ENCODE measurements at regions not wholly inside any gene's neighbourhood (a gene's known extent, or its start where the extent isn't known, plus 50 kb on each side); places are given as distances from the start of the nearest gene placed in this dataset.

DNA sequence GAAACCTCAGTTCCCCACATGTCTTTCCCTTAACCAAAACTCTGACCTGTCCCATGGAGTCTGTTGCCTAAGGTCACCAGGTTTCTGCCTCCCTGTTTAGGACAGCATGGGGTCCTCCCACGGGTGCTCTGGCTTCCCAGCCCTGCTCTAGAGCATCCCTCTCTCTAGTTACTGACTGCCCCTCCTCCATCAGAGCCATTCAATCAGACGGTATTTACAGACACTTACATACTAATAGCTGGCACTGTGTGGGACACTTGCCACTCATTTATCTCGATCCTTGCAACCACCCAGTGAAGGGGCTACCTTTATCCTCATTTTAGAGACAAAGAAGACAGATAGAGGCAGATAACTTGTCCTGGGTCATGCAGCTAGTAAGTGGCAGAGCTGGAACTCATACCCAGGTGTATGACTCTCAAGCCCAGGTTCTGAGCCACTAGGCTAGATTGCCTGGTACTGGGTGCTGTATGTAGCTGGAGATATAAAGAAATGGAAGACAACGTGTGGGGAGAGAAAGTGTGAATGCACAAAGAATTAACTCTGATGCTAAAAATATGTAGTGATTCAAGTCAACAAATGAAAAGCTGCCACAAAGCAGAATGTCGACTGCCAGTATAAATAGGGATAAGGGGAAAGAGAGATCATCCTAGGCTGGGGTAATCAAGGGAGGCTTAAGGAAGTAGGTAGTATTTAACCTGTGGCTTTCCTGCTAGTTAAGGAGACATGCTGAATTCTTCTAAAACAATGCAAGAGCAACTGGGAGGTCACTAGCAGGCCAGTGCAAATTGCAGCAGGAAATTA lies 52.5 kb upstream of the PDE8B start:
- no peaks in the 10 kb centered on the region for H3K9me3 ChIP-seq (ENCODE audit: control insufficient read depth in 4 of 4, insufficient read depth in 3 of 4, low read length in 3 of 4)
- TF ChIP-seq, protein P1, sequence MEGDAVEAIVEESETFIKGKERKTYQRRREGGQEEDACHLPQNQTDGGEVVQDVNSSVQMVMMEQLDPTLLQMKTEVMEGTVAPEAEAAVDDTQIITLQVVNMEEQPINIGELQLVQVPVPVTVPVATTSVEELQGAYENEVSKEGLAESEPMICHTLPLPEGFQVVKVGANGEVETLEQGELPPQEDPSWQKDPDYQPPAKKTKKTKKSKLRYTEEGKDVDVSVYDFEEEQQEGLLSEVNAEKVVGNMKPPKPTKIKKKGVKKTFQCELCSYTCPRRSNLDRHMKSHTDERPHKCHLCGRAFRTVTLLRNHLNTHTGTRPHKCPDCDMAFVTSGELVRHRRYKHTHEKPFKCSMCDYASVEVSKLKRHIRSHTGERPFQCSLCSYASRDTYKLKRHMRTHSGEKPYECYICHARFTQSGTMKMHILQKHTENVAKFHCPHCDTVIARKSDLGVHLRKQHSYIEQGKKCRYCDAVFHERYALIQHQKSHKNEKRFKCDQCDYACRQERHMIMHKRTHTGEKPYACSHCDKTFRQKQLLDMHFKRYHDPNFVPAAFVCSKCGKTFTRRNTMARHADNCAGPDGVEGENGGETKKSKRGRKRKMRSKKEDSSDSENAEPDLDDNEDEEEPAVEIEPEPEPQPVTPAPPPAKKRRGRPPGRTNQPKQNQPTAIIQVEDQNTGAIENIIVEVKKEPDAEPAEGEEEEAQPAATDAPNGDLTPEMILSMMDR (IDR thresholded peaks at IDR 0.05; ENCODE audit: control extremely low read depth, extremely low read depth) = no peak
- no peak overlapping the region for H3K27ac ChIP-seq (ENCODE audit: low read depth in 1 of 2, low read length in 1 of 2)
- no peaks in the 10 kb centered on the region for H3K4me1 ChIP-seq (ENCODE audit: control insufficient read depth in 5 of 5, insufficient read depth in 5 of 5, low read length in 5 of 5)
- H3K36me3 ChIP-seq (ENCODE audit: control insufficient read depth in 4 of 4, insufficient read depth in 4 of 4, low read length in 4 of 4) = no peaks in the 10 kb centered on the region
- H3K9ac ChIP-seq (ENCODE audit: insufficient read depth in 1 of 2, low read length in 2 of 2) = no peak overlapping the region
- whole genome bisulfite sequencing, 2 donors = 60 to 71% methylated on average over 5 of the region's 5 CpGs
- no peaks in the 10 kb centered on the region for H3K27me3 ChIP-seq (ENCODE audit: control insufficient read depth in 3 of 3, insufficient read depth in 3 of 3, low read length in 2 of 3)
- DNase-seq = no peak
- no peak for ATAC-seq (ENCODE audit: insufficient read depth, low FRiP score)
- H3K4me3 ChIP-seq = no peak overlapping the region

DNA sequence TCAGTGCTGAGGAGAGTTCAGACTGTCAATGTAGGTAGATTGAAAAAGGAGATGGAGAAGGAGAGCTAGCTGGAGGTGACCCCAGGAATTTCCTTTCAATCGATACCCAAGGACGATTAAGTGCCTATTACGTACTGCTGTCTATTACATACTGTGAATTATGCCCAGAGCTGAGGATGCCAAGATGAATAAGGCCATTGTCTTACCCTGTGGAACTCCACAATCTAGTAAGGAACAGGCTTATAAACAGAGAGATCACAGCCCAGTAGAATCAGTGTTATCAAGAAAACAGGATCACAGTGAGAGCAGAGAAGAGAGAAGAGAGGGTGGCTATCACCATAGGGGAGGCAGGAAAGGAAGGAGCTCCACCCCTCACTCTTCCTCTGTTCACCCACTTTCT lies 54.1 kb upstream of the PDE8B start:
- no peaks in the 10 kb centered on the region for H3K36me3 ChIP-seq (ENCODE audit: control insufficient read depth in 4 of 4, insufficient read depth in 4 of 4, low read length in 4 of 4)
- no peaks in the 10 kb centered on the region for H3K9me3 ChIP-seq (ENCODE audit: control insufficient read depth in 4 of 4, insufficient read depth in 3 of 4, low read length in 3 of 4)
- H3K27me3 ChIP-seq (ENCODE audit: control insufficient read depth in 3 of 3, insufficient read depth in 3 of 3, low read length in 2 of 3) = no peaks in the 10 kb centered on the region
- no peak overlapping the region for H3K9ac ChIP-seq (ENCODE audit: insufficient read depth in 1 of 2, low read length in 2 of 2)
- WGBS, 2 donors = 73 to 88% methylated on average over 3 of the region's 3 CpGs
- no peak overlapping the region for H3K27ac ChIP-seq (ENCODE audit: low read depth in 1 of 2, low read length in 1 of 2)
- no peaks in the 10 kb centered on the region for H3K4me1 ChIP-seq (ENCODE audit: control insufficient read depth in 5 of 5, insufficient read depth in 5 of 5, low read length in 5 of 5)
- no peak for DNase-seq
- H3K4me3 ChIP-seq = no peak overlapping the region
- no peak for ATAC-seq (ENCODE audit: insufficient read depth, low FRiP score)
- TF ChIP-seq, protein P1 (IDR thresholded peaks at IDR 0.05; ENCODE audit: control extremely low read depth, extremely low read depth) = no peak

DNA sequence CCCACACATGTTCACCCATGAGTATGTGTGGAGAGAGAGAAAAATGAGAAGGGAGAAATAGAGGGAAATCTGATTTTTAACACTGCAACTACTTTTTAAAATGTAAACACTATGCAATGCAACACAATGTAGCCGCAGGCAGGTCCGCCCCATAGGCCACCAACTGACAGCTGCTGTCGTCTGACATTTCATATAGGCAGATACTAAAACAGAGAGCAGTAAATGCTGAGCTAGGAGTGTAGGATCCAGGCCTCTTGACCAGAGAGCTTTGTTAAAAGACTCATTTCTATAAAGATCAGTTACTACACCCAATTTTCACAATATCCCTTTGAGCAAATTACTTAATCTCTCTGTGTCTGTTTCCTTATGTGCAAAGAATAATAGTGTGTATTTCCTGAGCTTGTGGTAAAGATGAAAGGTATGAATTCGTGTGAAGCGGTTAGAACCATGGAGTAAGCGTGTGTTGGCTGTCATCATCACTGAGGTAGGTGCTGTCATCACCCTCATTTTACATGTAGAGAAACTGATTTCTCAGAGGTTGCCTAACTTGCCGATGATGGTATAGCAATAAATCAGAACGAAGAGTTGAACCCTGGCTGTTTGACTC lies 55.2 kb upstream of the PDE8B start:
- H3K9ac ChIP-seq (ENCODE audit: insufficient read depth in 1 of 2, low read length in 2 of 2) = no peak overlapping the region
- no peak for DNase-seq
- H3K4me1 ChIP-seq (ENCODE audit: control insufficient read depth in 5 of 5, insufficient read depth in 5 of 5, low read length in 5 of 5) = no peaks in the 10 kb centered on the region
- no peak overlapping the region for H3K27ac ChIP-seq (ENCODE audit: low read depth in 1 of 2, low read length in 1 of 2)
- 46 to 82% methylated on average over 8 of the region's 8 CpGs for WGBS, 2 donors
- no peaks in the 10 kb centered on the region for H3K9me3 ChIP-seq (ENCODE audit: control insufficient read depth in 4 of 4, insufficient read depth in 3 of 4, low read length in 3 of 4)
- no peak for ATAC-seq (ENCODE audit: insufficient read depth, low FRiP score)
- no peaks in the 10 kb centered on the region for H3K36me3 ChIP-seq (ENCODE audit: control insufficient read depth in 4 of 4, insufficient read depth in 4 of 4, low read length in 4 of 4)
- H3K4me3 ChIP-seq = no peak overlapping the region
- no peaks in the 10 kb centered on the region for H3K27me3 ChIP-seq (ENCODE audit: control insufficient read depth in 3 of 3, insufficient read depth in 3 of 3, low read length in 2 of 3)
- TF ChIP-seq, protein P1 (IDR thresholded peaks at IDR 0.05; ENCODE audit: control extremely low read depth, extremely low read depth) = no peak
